NCI-H1694 treated with DMSO at 0.1 percent for 48 hours (cell line): ENCODE measurements at regions not wholly inside any gene's neighbourhood (a gene's known extent, or its start where the extent isn't known, plus 50 kb on each side); places are given as distances from the start of the nearest gene placed in this dataset.
"Not testable (repeated sequence)": the region's sequence is repeated elsewhere in the genome, so short reads cannot be mapped to it uniquely, and the experiment has no call there.

Source experiments
- DNase-seq: peaks from one replicate; lab custom pipeline; 2025; lab: John Stamatoyannopoulos, UW

GRCh38 chr13:50156561-50157127 lies 141.4 kb downstream of the KCNRG start:
- no peak for DNase-seq

GRCh38 chr13:50158385-50159165 lies 143.3 kb downstream of the KCNRG start:
- DNase-seq: no peak

- DNase-seq: no peak
Observed at GRCh38 chr13:50159607-50160006, 144.4 kb downstream of the KCNRG start.

GRCh38 chr13:50161052-50161451 lies 145.8 kb downstream of the KCNRG start:
- no peak for DNase-seq

- DNase-seq: no peak
Observed at GRCh38 chr13:50162001-50162400, 146.8 kb downstream of the KCNRG start.

GRCh38 chr13:50162567-50162966 lies 147.3 kb downstream of the KCNRG start:
- DNase-seq: no peak

- no peak for DNase-seq
Observed at GRCh38 chr13:50167224-50167947, 152.1 kb downstream of the KCNRG start.

GRCh38 chr13:50167967-50168366 lies 152.7 kb downstream of the KCNRG start:
- no peak for DNase-seq

GRCh38 chr13:50168786-50169185 lies 153.5 kb downstream of the KCNRG start:
- DNase-seq: no peak

- DNase-seq: peak; percentile 16
Observed at GRCh38 chr13:50170447-50171037, 155.3 kb downstream of the KCNRG start.

- no peak for DNase-seq
Observed at GRCh38 chr13:50171590-50172282, 156.5 kb downstream of the KCNRG start.

- not testable (repeated sequence) for DNase-seq
Observed at GRCh38 chr13:50173045-50173444, 157.8 kb downstream of the KCNRG start.

GRCh38 chr13:50174630-50175029 lies 159.4 kb downstream of the KCNRG start:
- DNase-seq: no peak

GRCh38 chr13:50179977-50180376 lies 164.7 kb downstream of the KCNRG start:
- no peak for DNase-seq

- not testable (repeated sequence) for DNase-seq
Observed at GRCh38 chr13:50185769-50186763, 170.8 kb downstream of the KCNRG start.

- no peak for DNase-seq
Observed at GRCh38 chr13:50187352-50188029, 172.2 kb downstream of the KCNRG start.

- no peak for DNase-seq
Observed at GRCh38 chr13:50188696-50189095, 173.5 kb downstream of the KCNRG start.

- DNase-seq: no peak
Observed at GRCh38 chr13:50189450-50189849, 174.2 kb downstream of the KCNRG start.

GRCh38 chr13:50191004-50191403 lies 175.8 kb downstream of the KCNRG start:
- DNase-seq: no peak

- no peak for DNase-seq
Observed at GRCh38 chr13:50192272-50192813, 177.1 kb downstream of the KCNRG start.
